Superior temporal gyrus (tissue), 1 donor: ENCODE measurements at regions not wholly inside any gene's neighbourhood (a gene's known extent, or its start where the extent isn't known, plus 50 kb on each side); places are given as distances from the start of the nearest gene placed in this dataset.

ENCODE experiments used
- DNase-seq: peaks from one replicate; pipeline ENCODE4 v3.0.0-alpha.2; 2016; ENCODE audit errors: extremely low spot score

GRCh38 chr5:111004291-111004690, 67.2 kb upstream of the TSLP start:
- no peak for DNase-seq

- no peak for DNase-seq
Observed at GRCh38 chr5:111010783-111011182, 60.7 kb upstream of the TSLP start.

GRCh38 chr5:111013011-111013410, 58.5 kb upstream of the TSLP start:
- DNase-seq = no peak

- DNase-seq = no peak
Observed at GRCh38 chr5:111016801-111017200, 54.7 kb upstream of the TSLP start.

GRCh38 chr5:111017731-111018130, 53.8 kb upstream of the TSLP start:
- no peak for DNase-seq
